ENCODE measurements at regions not wholly inside any gene's neighbourhood (a gene's known extent, or its start where the extent isn't known, plus 50 kb on each side); places are given as distances from the start of the nearest gene placed in this dataset.

DNA sequence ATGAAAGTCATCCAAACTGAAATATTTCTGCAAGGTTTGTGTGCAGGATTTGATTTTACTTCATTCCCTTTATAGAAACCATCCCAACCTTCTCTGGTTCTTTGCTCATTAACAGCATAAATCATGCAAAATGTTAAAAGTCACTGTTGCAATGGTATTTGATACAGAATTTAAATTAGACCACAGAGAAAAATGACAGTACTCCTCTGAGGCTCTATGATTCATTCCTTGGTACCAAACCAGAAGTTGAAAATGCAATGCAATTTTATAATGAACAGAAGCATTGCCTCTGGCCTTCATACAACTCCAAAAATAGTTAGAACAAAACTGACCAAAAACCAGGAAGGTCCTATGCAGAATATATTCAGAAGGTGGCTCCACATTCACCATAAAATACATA lies 607.1 kb downstream of the TLE1 start:
- TF ChIP-seq, protein P1, sequence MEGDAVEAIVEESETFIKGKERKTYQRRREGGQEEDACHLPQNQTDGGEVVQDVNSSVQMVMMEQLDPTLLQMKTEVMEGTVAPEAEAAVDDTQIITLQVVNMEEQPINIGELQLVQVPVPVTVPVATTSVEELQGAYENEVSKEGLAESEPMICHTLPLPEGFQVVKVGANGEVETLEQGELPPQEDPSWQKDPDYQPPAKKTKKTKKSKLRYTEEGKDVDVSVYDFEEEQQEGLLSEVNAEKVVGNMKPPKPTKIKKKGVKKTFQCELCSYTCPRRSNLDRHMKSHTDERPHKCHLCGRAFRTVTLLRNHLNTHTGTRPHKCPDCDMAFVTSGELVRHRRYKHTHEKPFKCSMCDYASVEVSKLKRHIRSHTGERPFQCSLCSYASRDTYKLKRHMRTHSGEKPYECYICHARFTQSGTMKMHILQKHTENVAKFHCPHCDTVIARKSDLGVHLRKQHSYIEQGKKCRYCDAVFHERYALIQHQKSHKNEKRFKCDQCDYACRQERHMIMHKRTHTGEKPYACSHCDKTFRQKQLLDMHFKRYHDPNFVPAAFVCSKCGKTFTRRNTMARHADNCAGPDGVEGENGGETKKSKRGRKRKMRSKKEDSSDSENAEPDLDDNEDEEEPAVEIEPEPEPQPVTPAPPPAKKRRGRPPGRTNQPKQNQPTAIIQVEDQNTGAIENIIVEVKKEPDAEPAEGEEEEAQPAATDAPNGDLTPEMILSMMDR (conservative IDR thresholded peaks at IDR 0.05): no peak
- no peak for TF ChIP-seq ZFX (IDR thresholded peaks at IDR 0.05)

Measured in C4-2B (cell line).